OCI-LY7 (cell line): ENCODE measurements at regions not wholly inside any gene's neighbourhood (a gene's known extent, or its start where the extent isn't known, plus 50 kb on each side); places are given as distances from the start of the nearest gene placed in this dataset.

Source experiments
- BruUV-seq: library from RNA; stranded (reverse); fragments of 400-500 nt; replicated peaks from 2 replicates; lab custom pipeline; 2021; lab: Mats Ljungman, UMichigan
- CTCF ChIA-PET: fragments of 300-600 bp; sonication (Branson Sonifier 250); formaldehyde crosslinking; loops from one replicate; lab custom pipeline; 2022; ENCODE audit warnings: antibody characterized with exemption; ENCODE audit not compliant: unreplicated experiment; lab: Charles Lee
- POLR2A ChIA-PET: fragments of 300-600 bp; sonication (Branson Sonifier 250); formaldehyde crosslinking; loops from one replicate; lab custom pipeline; 2022; ENCODE audit warnings: antibody characterized with exemption; lab: Charles Lee
- DNase-seq: peaks from one replicate; pipeline ENCODE4 v3.0.0-alpha.2; 2015; ENCODE audit warnings: low spot score
- H2AFZ ChIP-seq: fragments of 200-600 bp; sonication (generic), shearing (Covaris generic); 2 replicates; pipeline ENCODE4 v1.6.1; 2014; ENCODE audit warnings: mild to moderate bottlenecking, antibody characterized with exemption, low read length, moderate library complexity
- H3K27ac ChIP-seq: fragments of 200-600 bp; sonication (generic); 2 replicates; pipeline ENCODE4 v1.5.1; 2014; ENCODE audit warnings: mixed run types, low read depth, mild to moderate bottlenecking, moderate library complexity, low read length, inconsistent platforms; ENCODE audit not compliant: poor library complexity, severe bottlenecking
- H3K36me3 ChIP-seq: fragments of 200-600 bp; sonication (generic); 2 replicates; pipeline ENCODE4 v1.6.1; 2014; ENCODE audit warnings: mild to moderate bottlenecking, antibody characterized with exemption, low read length, moderate library complexity, mixed read lengths; ENCODE audit not compliant: insufficient read depth
- H3K4me1 ChIP-seq: fragments of 200-600 bp; sonication (generic); 2 replicates; pipeline ENCODE4 v1.5.1; 2014; ENCODE audit warnings: mild to moderate bottlenecking, low read length; ENCODE audit not compliant: insufficient read depth, poor library complexity, severe bottlenecking
- H3K4me2 ChIP-seq: fragments of 200-600 bp; sonication (generic); 2 replicates; pipeline ENCODE4 v1.6.1; 2014; ENCODE audit warnings: mild to moderate bottlenecking, low read length
- H3K4me3 ChIP-seq: fragments of 200-600 bp; sonication (generic); 2 replicates; pipeline ENCODE4 v1.5.1; 2014; ENCODE audit warnings: mild to moderate bottlenecking, low read depth, low read length; ENCODE audit not compliant: poor library complexity, severe bottlenecking
- H3K79me2 ChIP-seq: fragments of 200-600 bp; sonication (generic); 2 replicates; pipeline ENCODE4 v1.6.1; 2016; ENCODE audit warnings: low read depth, mild to moderate bottlenecking, low read length, moderate library complexity, mixed read lengths; ENCODE audit not compliant: insufficient read depth
- H3K9me2 ChIP-seq: fragments of 200-600 bp; sonication (generic); 2 replicates; pipeline ENCODE4 v1.6.1; 2016; ENCODE audit warnings: mild to moderate bottlenecking, low read length, mixed read lengths; ENCODE audit not compliant: insufficient read depth
- H3K9me3 ChIP-seq: fragments of 200-600 bp; sonication (generic); 2 replicates; pipeline ENCODE4 v1.6.1; 2014; ENCODE audit warnings: mild to moderate bottlenecking, mixed run types, low read length, mixed read lengths
- H4K20me1 ChIP-seq: fragments of 200-600 bp; sonication (generic); 2 replicates; pipeline ENCODE4 v1.6.1; 2014; ENCODE audit warnings: mild to moderate bottlenecking, antibody characterized with exemption, low read length, moderate library complexity, mixed read lengths; ENCODE audit not compliant: insufficient read depth
- EZH2phosphoT487 ChIP-seq: fragments of 200-600 bp; sonication (generic); IDR thresholded peaks from 2 replicates; pipeline ENCODE4 v1.6.1; 2018; ENCODE audit warnings: low read depth, borderline replicate concordance, mild to moderate bottlenecking, mixed run types, antibody characterized with exemption, low read length, moderate library complexity, mixed read lengths
- intact Hi-C: fragments of 100-400 bp; cut with micrococcal nuclease; formaldehyde crosslinking; loops from one replicate; pipeline ENCODE4 v1.10.0; 2022; ENCODE audit not compliant: unreplicated experiment
- TF ChIP-seq, protein P1 (sequence below): fragments of 200-600 bp; sonication (generic); conservative IDR thresholded peaks from 2 replicates; pipeline ENCODE4 v1.5.1; 2014; ENCODE audit warnings: mild to moderate bottlenecking, antibody characterized with exemption, low read length, moderate library complexity, mixed read lengths

DNA sequence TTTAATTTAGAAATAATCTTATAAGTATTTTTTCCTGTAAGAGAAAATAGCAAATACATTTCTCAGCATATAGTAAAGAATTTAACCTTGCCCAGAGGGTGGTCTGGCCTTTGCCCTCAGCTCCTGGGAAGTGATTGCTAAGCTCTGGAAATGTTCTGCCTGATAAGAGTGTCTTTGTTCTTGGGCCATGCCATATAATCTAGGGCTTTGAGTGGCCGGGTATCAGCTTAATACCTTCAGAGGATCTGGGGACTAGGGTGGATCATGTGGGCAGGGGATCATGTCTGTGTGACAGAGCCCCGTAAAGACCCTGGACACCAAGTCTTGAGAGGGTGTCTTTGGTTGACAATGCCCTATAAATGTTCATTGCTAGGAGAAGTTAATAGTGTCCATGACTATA lies 1032.4 kb upstream of the MIR17HG start:
- Histone ChIP-seq H2AFZ (no peak overlapping the region), H4K20me1 (no peaks in the 10 kb centered on the region), H3K4me3 (no peak overlapping the region), H3K9me2 (no peaks in the 10 kb centered on the region), H3K27ac (no peak overlapping the region), H3K4me1 (no peaks in the 10 kb centered on the region), H3K79me2 (no peaks in the 10 kb centered on the region), H3K9me3 (peaks cover 7% of the 10 kb centered on the region; the same call in 1 of the 2 replicates), H3K4me2 (no peak overlapping the region), H3K36me3 (no peaks in the 10 kb centered on the region)
- TF ChIP-seq EZH2phosphoT487 = no peak
- TF ChIP-seq, protein P1, sequence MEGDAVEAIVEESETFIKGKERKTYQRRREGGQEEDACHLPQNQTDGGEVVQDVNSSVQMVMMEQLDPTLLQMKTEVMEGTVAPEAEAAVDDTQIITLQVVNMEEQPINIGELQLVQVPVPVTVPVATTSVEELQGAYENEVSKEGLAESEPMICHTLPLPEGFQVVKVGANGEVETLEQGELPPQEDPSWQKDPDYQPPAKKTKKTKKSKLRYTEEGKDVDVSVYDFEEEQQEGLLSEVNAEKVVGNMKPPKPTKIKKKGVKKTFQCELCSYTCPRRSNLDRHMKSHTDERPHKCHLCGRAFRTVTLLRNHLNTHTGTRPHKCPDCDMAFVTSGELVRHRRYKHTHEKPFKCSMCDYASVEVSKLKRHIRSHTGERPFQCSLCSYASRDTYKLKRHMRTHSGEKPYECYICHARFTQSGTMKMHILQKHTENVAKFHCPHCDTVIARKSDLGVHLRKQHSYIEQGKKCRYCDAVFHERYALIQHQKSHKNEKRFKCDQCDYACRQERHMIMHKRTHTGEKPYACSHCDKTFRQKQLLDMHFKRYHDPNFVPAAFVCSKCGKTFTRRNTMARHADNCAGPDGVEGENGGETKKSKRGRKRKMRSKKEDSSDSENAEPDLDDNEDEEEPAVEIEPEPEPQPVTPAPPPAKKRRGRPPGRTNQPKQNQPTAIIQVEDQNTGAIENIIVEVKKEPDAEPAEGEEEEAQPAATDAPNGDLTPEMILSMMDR = no peak
- intact Hi-C loops = no loop called here
- CTCF ChIA-PET = no interaction called here
- POLR2A ChIA-PET = no interaction called here
- BruUV-seq = no TSS peak
- DNase-seq = no peak

DNA sequence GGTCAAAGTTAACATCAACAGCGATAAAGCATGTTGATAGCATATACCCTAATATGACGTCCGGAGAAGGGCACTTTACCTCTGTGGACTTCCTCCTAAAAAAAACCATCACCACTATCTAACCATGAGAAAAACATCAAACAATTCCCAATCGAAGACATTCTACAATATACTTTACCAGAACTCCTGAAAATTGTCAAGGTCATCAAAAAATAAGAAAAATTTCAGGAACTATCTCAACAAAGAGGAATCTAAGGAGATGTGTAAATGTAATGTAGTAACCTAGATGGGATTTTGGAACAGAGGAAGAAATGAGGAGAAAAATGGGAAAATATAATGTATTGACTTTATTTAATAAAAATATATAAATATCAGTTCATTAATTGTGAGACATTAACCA lies 1026.8 kb upstream of the MIR17HG start:
- Histone ChIP-seq H3K4me1 (no peaks in the 10 kb centered on the region), H4K20me1 (no peaks in the 10 kb centered on the region), H3K79me2 (no peaks in the 10 kb centered on the region), H3K4me3 (no peak overlapping the region), H3K9me3 (no peaks in the 10 kb centered on the region), H2AFZ (no peak overlapping the region), H3K36me3 (no peaks in the 10 kb centered on the region), H3K9me2 (no peaks in the 10 kb centered on the region), H3K27ac (no peak overlapping the region), H3K4me2 (no peak overlapping the region)
- ChIA-PET POLR2A (interaction anchor here (0.5 to 0.7 kb wide), 2 partner anchors 93 to 789 kb away, joined by 3 read pairs; no protein-coding TSS in a partner anchor), CTCF (no interaction called here)
- TF ChIP-seq EZH2phosphoT487 = no peak
- no peak for DNase-seq
- intact Hi-C loops = no loop called here
- BruUV-seq = no TSS peak

GRCh38 chr13:90321281-90321931 lies 1026.1 kb upstream of the MIR17HG start:
- no peak overlapping the region for H3K27ac ChIP-seq
- no peak overlapping the region for H3K4me3 ChIP-seq
- no TSS peak for BruUV-seq
- intact Hi-C loops = no loop called here
- no peaks in the 10 kb centered on the region for H3K4me1 ChIP-seq
- no peaks in the 10 kb centered on the region for H3K36me3 ChIP-seq
- ChIA-PET POLR2A (interaction anchor here (0.5 kb wide), 1 partner anchor 94 kb away, joined by 3 read pairs; no protein-coding TSS in a partner anchor), CTCF (no interaction called here)
- no peaks in the 10 kb centered on the region for H3K79me2 ChIP-seq
- no peak for TF ChIP-seq EZH2phosphoT487
- TF ChIP-seq, protein P1 = no peak
- no peaks in the 10 kb centered on the region for H3K9me2 ChIP-seq
- no peaks in the 10 kb centered on the region for H3K9me3 ChIP-seq
- H4K20me1 ChIP-seq = no peaks in the 10 kb centered on the region
- H3K4me2 ChIP-seq = no peak overlapping the region
- no peak for DNase-seq
- no peak overlapping the region for H2AFZ ChIP-seq
